ENCODE measurements at regions not wholly inside any gene's neighbourhood (a gene's known extent, or its start where the extent isn't known, plus 50 kb on each side); places are given as distances from the start of the nearest gene placed in this dataset.
A peak's percentile ranks its signal among the peaks of the same experiment; 100 is the strongest.

DNA sequence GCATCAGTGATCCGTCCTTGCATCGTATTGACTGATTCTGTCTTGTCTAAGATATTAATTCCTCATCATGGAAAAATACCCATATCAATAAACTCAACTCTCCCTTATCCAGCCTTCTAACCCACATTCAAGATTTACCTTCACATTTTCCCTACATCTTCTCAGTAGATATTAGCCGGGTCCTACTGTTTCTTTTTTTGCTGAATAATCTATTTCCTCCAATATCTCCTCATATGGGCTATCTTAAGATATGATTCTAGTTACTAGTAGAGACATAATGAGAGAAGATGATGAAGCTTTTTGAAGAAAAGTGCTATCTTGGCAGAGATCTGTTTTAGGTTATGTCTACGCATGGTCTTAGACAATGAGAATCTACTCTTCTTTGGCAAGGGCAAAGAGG lies 785.8 kb downstream of the BRINP1 start:
- Histone ChIP-seq H3K27me3 (ENCODE audit: insufficient read depth in 3 of 3, low read length in 2 of 3) (no peaks in the 10 kb centered on the region), H3K4me1 (no peaks in the 10 kb centered on the region), H3K9me3 (no peaks in the 10 kb centered on the region), H3K4me3 (no peak overlapping the region), H3K27ac (no peak overlapping the region), H3K36me3 (ENCODE audit: insufficient read depth in 1 of 2, low read depth in 1 of 2) (no peaks in the 10 kb centered on the region)
- no peak for ATAC-seq
- 67 to 96% (median 81%) methylated on average over 4 of the region's 4 CpGs for WGBS, 3 donors
- TF ChIP-seq, protein P1, sequence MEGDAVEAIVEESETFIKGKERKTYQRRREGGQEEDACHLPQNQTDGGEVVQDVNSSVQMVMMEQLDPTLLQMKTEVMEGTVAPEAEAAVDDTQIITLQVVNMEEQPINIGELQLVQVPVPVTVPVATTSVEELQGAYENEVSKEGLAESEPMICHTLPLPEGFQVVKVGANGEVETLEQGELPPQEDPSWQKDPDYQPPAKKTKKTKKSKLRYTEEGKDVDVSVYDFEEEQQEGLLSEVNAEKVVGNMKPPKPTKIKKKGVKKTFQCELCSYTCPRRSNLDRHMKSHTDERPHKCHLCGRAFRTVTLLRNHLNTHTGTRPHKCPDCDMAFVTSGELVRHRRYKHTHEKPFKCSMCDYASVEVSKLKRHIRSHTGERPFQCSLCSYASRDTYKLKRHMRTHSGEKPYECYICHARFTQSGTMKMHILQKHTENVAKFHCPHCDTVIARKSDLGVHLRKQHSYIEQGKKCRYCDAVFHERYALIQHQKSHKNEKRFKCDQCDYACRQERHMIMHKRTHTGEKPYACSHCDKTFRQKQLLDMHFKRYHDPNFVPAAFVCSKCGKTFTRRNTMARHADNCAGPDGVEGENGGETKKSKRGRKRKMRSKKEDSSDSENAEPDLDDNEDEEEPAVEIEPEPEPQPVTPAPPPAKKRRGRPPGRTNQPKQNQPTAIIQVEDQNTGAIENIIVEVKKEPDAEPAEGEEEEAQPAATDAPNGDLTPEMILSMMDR (IDR thresholded peaks at IDR 0.05), result no peak
- no peak for DNase-seq
- intact Hi-C loops (cut with DNase I), result loop anchor here in 1 of 2 donors (10.0 kb wide), 1 partner anchor 361 kb away; no protein-coding TSS in a partner anchor

DNA sequence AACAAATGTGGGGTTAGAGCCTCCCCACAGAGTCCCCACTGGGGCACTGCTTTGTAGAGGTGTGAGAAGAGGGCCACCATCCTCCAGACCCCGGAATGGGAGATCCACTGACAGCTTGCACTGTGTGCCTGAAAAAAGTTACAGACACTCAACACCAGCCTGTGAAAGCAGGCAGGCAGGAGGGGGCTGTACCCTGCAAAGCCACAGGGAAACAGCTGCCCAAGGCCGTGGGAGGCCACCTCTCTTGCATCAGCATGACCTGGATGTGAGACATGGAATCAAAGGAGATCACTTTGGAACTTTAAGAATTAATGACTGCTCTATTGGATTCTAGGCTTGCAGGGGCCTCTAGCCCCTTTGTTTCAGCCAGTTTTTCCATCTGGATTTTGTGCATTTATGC lies 782.3 kb downstream of the BRINP1 start:
- TF ChIP-seq, protein P1 (IDR thresholded peaks at IDR 0.05), result no peak
- Histone ChIP-seq H3K36me3 (ENCODE audit: insufficient read depth in 1 of 2, low read depth in 1 of 2) (no peaks in the 10 kb centered on the region), H3K27ac (no peak overlapping the region), H3K27me3 (ENCODE audit: insufficient read depth in 3 of 3, low read length in 2 of 3) (no peaks in the 10 kb centered on the region), H3K4me1 (no peaks in the 10 kb centered on the region), H3K4me3 (no peak overlapping the region), H3K9me3 (no peaks in the 10 kb centered on the region)
- ATAC-seq (no peak), DNase-seq (no peak)
- intact Hi-C loops (cut with DNase I), result loop anchor here in 1 of 2 donors (10.0 kb wide), 1 partner anchor 358 kb away; no protein-coding TSS in a partner anchor
- 46 to 62% (median 57%) methylated on average over 2 of the region's 2 CpGs for WGBS, 3 donors

DNA sequence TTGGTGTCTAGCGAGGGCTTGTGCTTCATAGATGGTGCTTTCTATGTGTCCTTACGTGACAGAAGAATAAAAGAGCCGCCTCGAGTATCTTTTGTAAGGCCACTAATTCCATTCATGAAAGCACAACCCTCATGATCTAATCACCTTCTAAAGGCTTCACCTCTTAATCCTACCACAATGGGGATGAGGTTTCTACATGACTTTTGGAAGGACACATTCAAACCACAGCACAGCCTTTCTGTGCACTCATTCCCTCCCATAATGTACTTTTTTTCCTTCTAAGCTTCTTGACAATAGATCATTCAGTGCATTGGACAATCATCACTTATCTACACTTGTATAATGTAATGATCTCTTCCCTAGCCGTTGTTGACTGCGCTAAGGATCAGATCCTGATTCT lies 774.8 kb downstream of the BRINP1 start:
- TF ChIP-seq, protein P1 (IDR thresholded peaks at IDR 0.05), result no peak
- 86 to 87% (median 86%) methylated on average over 6 of the region's 6 CpGs for WGBS, 3 donors
- DNase-seq (no peak), ATAC-seq (no peak)
- Histone ChIP-seq H3K27ac (no peak overlapping the region), H3K36me3 (ENCODE audit: insufficient read depth in 1 of 2, low read depth in 1 of 2) (no peaks in the 10 kb centered on the region), H3K4me3 (no peak overlapping the region), H3K4me1 (no peaks in the 10 kb centered on the region), H3K9me3 (no peaks in the 10 kb centered on the region), H3K27me3 (ENCODE audit: insufficient read depth in 3 of 3, low read length in 2 of 3) (no peaks in the 10 kb centered on the region)
- intact Hi-C loops (cut with DNase I), result no loop called here

DNA sequence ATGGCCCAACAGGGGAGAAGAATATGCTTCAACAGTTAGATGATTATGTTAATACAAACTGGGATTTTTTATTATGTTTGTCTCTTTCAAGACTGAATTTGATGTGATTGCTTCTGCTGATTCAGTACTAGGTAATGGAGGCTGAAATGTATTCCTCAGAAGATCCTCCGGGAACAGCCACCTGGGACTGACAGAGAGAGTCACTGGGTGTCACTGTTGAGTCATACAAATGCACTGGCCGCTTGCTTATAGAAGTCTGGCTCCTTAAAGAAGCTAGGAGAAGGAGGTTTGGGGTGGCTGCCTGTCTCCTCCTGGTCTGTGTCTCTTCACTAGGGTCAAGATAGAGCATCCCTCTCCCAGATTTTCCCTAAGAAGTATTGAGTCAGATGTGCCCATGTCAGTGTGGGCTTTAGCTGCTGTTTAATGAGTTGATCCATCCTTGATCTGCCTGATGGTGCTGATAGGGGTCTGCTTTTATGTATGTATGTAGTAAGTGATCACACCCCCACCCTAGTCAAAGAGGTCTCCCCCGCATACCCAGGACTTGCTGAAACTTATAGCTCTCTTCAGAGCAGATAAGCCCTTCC lies 773.4 kb downstream of the BRINP1 start:
- WGBS, 3 donors, result 14 to 27% (median 24%) methylated on average over 3 of the region's 3 CpGs
- no peaks in the 10 kb centered on the region for H3K9me3 ChIP-seq
- peak in 2 of 4 donors; percentile 45 to 74 for ATAC-seq
- no peaks in the 10 kb centered on the region for H3K36me3 ChIP-seq (ENCODE audit: insufficient read depth in 1 of 2, low read depth in 1 of 2)
- H3K27me3 ChIP-seq (ENCODE audit: insufficient read depth in 3 of 3, low read length in 2 of 3), result no peaks in the 10 kb centered on the region
- TF ChIP-seq, protein P1 (IDR thresholded peaks at IDR 0.05), result peak; percentile 16
- H3K4me1 ChIP-seq, result no peaks in the 10 kb centered on the region
- no peak overlapping the region for H3K27ac ChIP-seq
- no peak overlapping the region for H3K4me3 ChIP-seq
- intact Hi-C loops (cut with DNase I), result no loop called here
- DNase-seq, result no peak

Measured in psoas muscle (tissue), 7 donors.